Ishikawa (cell line): ENCODE measurements at regions not wholly inside any gene's neighbourhood (a gene's known extent, or its start where the extent isn't known, plus 50 kb on each side); places are given as distances from the start of the nearest gene placed in this dataset.

Experiments used
- CEBPB ChIP-seq: IDR thresholded peaks from 2 replicates; pipeline ENCODE4 v1.6.1; 2012
- CREB1 ChIP-seq: IDR thresholded peaks from 2 replicates; pipeline ENCODE4 v1.6.1; 2012; ENCODE audit warnings: low read depth
- EGR1 ChIP-seq: IDR thresholded peaks from 2 replicates; pipeline ENCODE4 v1.6.1; 2012
- EP300 ChIP-seq: IDR thresholded peaks from 2 replicates; pipeline ENCODE4 v1.6.1; 2012; ENCODE audit warnings: borderline replicate concordance
- FOXM1 ChIP-seq: IDR thresholded peaks from 2 replicates; pipeline ENCODE4 v1.6.1; 2012; ENCODE audit warnings: low read depth, borderline replicate concordance
- MAX ChIP-seq: IDR thresholded peaks from 2 replicates; pipeline ENCODE4 v1.6.1; 2012
- NFIC ChIP-seq: IDR thresholded peaks from 2 replicates; pipeline ENCODE4 v1.6.1; 2012
- RAD21 ChIP-seq: IDR thresholded peaks from 2 replicates; pipeline ENCODE4 v1.6.1; 2012; ENCODE audit warnings: low read depth
- REST ChIP-seq: IDR thresholded peaks from 2 replicates; pipeline ENCODE4 v1.6.1; 2012; ENCODE audit warnings: low read depth, mild to moderate bottlenecking
- TAF1 ChIP-seq: IDR thresholded peaks from 2 replicates; pipeline ENCODE4 v1.6.1; 2012; ENCODE audit warnings: low read depth, mild to moderate bottlenecking
- TCF12 ChIP-seq: IDR thresholded peaks from 2 replicates; pipeline ENCODE4 v1.6.1; 2012; ENCODE audit warnings: low read depth
- TEAD4 ChIP-seq: IDR thresholded peaks from 2 replicates; pipeline ENCODE4 v1.6.1; 2012
- USF1 ChIP-seq: IDR thresholded peaks from 2 replicates; pipeline ENCODE4 v1.6.1; 2012
- YY1 ChIP-seq: IDR thresholded peaks from 2 replicates; pipeline ENCODE4 v1.6.1; 2012; ENCODE audit warnings: low read depth
- ZBTB7A ChIP-seq: IDR thresholded peaks from 2 replicates; pipeline ENCODE4 v1.6.1; 2012; ENCODE audit warnings: low read depth

GRCh38 chr12:60819794-60820193 is 1224.0 kb downstream of the SLC16A7 start:
- TF ChIP-seq TEAD4 (no peak), TAF1 (no peak), TCF12 (no peak), REST (no peak), YY1 (no peak), FOXM1 (no peak), CREB1 (no peak), EGR1 (no peak), USF1 (no peak), EP300 (no peak), MAX (no peak), ZBTB7A (no peak), RAD21 (no peak), NFIC (no peak), CEBPB (no peak)

- no peak for TF ChIP-seq TAF1
- TF ChIP-seq RAD21, result no peak
- TF ChIP-seq CREB1, result no peak
- no peak for TF ChIP-seq NFIC
- TF ChIP-seq TEAD4, result no peak
- TF ChIP-seq EP300, result no peak
- no peak for TF ChIP-seq REST
- TF ChIP-seq MAX, result no peak
- TF ChIP-seq YY1, result no peak
- TF ChIP-seq USF1, result no peak
- no peak for TF ChIP-seq TCF12
- no peak for TF ChIP-seq ZBTB7A
Measured at GRCh38 chr12:60822580-60822979, 1226.8 kb downstream of the SLC16A7 start.

GRCh38 chr12:60830381-60830780 is 1234.6 kb downstream of the SLC16A7 start:
- TF ChIP-seq ZBTB7A (no peak), TCF12 (no peak), CEBPB (no peak), NFIC (no peak), TAF1 (no peak), YY1 (no peak), USF1 (no peak), REST (no peak), FOXM1 (no peak), MAX (no peak), EGR1 (no peak), TEAD4 (no peak), RAD21 (no peak), EP300 (no peak), CREB1 (no peak)

GRCh38 chr12:60832290-60832689 is 1236.5 kb downstream of the SLC16A7 start:
- TF ChIP-seq NFIC (no peak), EP300 (no peak), MAX (no peak), REST (no peak), TAF1 (no peak), TEAD4 (no peak), CREB1 (no peak), FOXM1 (no peak), TCF12 (no peak), ZBTB7A (no peak), EGR1 (no peak), YY1 (no peak), RAD21 (no peak), USF1 (no peak), CEBPB (no peak)
